Endothelial cell of umbilical vein (primary cell): ENCODE measurements at regions not wholly inside any gene's neighbourhood (a gene's known extent, or its start where the extent isn't known, plus 50 kb on each side); places are given as distances from the start of the nearest gene placed in this dataset.

Source experiments
- EZH2 ChIP-seq: IDR thresholded peaks from 2 replicates; pipeline ENCODE4 v1.6.1; 2012; ENCODE audit warnings: borderline replicate concordance, low read depth, mild to moderate bottlenecking, moderate library complexity, low read length, inconsistent platforms; ENCODE audit not compliant: severe bottlenecking
- TF ChIP-seq, protein P1 (sequence below), 2 donors: IDR thresholded peaks; 1 replicate in 1 of 2; 2 replicates in 1 of 2; pipeline ENCODE4 v1.5.1; 2011; ENCODE audit warnings: low read length in 2 of 2, mild to moderate bottlenecking in 2 of 2, moderate library complexity in 2 of 2, control low read depth in 1 of 2, inconsistent platforms in 1 of 2, low read depth in 1 of 2; ENCODE audit not compliant: insufficient read depth in 1 of 2; ENCODE audit errors: extremely low read depth in 1 of 2

DNA sequence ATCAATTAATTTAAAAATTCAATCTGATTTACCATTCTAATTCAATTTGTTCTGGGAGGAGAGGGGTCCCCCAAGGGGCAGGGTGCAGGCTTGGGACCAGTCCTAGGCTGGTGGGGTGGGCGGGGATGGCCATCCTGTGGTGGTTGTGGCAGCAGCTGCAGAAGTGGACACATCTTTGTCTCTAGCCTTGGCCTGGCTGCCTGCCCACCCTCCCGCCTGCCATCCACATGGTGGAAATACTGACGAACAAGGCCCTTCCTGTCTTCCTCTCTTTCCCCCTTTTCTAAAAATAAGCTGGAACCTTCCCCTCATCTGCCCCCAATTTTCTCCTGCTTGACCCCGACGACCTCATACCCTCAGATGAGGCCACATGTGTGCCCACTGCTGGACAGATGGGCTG, 130.9 kb downstream of the FOXD2 start:
- TF ChIP-seq, protein P1, sequence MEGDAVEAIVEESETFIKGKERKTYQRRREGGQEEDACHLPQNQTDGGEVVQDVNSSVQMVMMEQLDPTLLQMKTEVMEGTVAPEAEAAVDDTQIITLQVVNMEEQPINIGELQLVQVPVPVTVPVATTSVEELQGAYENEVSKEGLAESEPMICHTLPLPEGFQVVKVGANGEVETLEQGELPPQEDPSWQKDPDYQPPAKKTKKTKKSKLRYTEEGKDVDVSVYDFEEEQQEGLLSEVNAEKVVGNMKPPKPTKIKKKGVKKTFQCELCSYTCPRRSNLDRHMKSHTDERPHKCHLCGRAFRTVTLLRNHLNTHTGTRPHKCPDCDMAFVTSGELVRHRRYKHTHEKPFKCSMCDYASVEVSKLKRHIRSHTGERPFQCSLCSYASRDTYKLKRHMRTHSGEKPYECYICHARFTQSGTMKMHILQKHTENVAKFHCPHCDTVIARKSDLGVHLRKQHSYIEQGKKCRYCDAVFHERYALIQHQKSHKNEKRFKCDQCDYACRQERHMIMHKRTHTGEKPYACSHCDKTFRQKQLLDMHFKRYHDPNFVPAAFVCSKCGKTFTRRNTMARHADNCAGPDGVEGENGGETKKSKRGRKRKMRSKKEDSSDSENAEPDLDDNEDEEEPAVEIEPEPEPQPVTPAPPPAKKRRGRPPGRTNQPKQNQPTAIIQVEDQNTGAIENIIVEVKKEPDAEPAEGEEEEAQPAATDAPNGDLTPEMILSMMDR (IDR thresholded peaks at IDR 0.05; ENCODE audit: extremely low read depth in 1 of 2, insufficient read depth in 1 of 2, low read depth in 1 of 2, low read length in 2 of 2), result no peak
- no peak for TF ChIP-seq EZH2
